Liver (tissue), 8 donors: ENCODE measurements at regions not wholly inside any gene's neighbourhood (a gene's known extent, or its start where the extent isn't known, plus 50 kb on each side); places are given as distances from the start of the nearest gene placed in this dataset.

Experiments used
- DNase-seq: peaks from one replicate; pipeline ENCODE4 v3.0.0-alpha.2; 2017; ENCODE audit warnings: low spot score
- H3K27ac ChIP-seq, 2 donors: one replicate each; pipeline ENCODE4 v1.7.0; 2013; ENCODE audit warnings: inconsistent platforms in 2 of 2, low read length in 2 of 2, control low read depth in 1 of 2, low read depth in 1 of 2, mild to moderate bottlenecking in 1 of 2
- H3K27me3 ChIP-seq, 4 donors: one replicate each; pipeline versions ENCODE4 v1.6.1 to v1.7.0; 2013; ENCODE audit warnings: low read length in 3 of 4, inconsistent platforms in 1 of 4, mild to moderate bottlenecking in 1 of 4, moderate library complexity in 1 of 4; ENCODE audit not compliant: control insufficient read depth in 4 of 4, insufficient read depth in 4 of 4
- H3K36me3 ChIP-seq, 4 donors: one replicate each; pipeline versions ENCODE4 v1.6.1 to v1.7.0; 2013; ENCODE audit warnings: low read length in 3 of 4, mild to moderate bottlenecking in 3 of 4, low read depth in 1 of 4, moderate library complexity in 1 of 4; ENCODE audit not compliant: control insufficient read depth in 4 of 4, insufficient read depth in 3 of 4
- H3K4me1 ChIP-seq, 4 donors: one replicate each; pipeline versions ENCODE4 v1.6.1 to v1.7.0; 2013; ENCODE audit warnings: low read length in 3 of 4, mild to moderate bottlenecking in 3 of 4, moderate library complexity in 1 of 4; ENCODE audit not compliant: control insufficient read depth in 4 of 4, insufficient read depth in 4 of 4
- H3K4me3 ChIP-seq, 3 donors: one replicate each; pipeline versions ENCODE4 v1.6.1 to v1.7.0; 2013; ENCODE audit warnings: low read length in 3 of 3, control low read depth in 1 of 3, low read depth in 1 of 3, mild to moderate bottlenecking in 1 of 3
- H3K9ac ChIP-seq, 2 donors: one replicate each; pipeline ENCODE4 v1.7.0; 2013; ENCODE audit warnings: low read length in 2 of 2, mild to moderate bottlenecking in 2 of 2, moderate library complexity in 2 of 2, control low read depth in 1 of 2, low read depth in 1 of 2
- H3K9me3 ChIP-seq, 4 donors: one replicate each; pipeline versions ENCODE4 v1.6.1 to v1.7.0; 2013; ENCODE audit warnings: low read length in 3 of 4; ENCODE audit not compliant: control insufficient read depth in 4 of 4
- CTCF ChIP-seq: fragments of 150-350 bp; IDR thresholded peaks from 2 replicates; pipeline ENCODE4 v1.5.1; 2017; ENCODE audit warnings: improper control_type of control experiment, low read depth, low read length; ENCODE audit not compliant: missing input control
- FOXA1 ChIP-seq: IDR thresholded peaks from 2 replicates; pipeline ENCODE4 v1.6.1; 2016; ENCODE audit warnings: antibody characterized with exemption
- FOXA2 ChIP-seq: IDR thresholded peaks from 2 replicates; pipeline ENCODE4 v1.6.1; 2016; ENCODE audit warnings: antibody characterized with exemption
- GABPA ChIP-seq, 2 donors: IDR thresholded peaks in 1 of 2; conservative IDR thresholded peaks in 1 of 2; 2 replicates each; pipeline ENCODE4 v1.6.1; 2016; ENCODE audit warnings: antibody characterized with exemption in 2 of 2, mild to moderate bottlenecking in 1 of 2, moderate library complexity in 1 of 2
- HNF4A ChIP-seq, 2 donors: conservative IDR thresholded peaks; 2 replicates each; pipeline ENCODE4 v1.6.1; 2016; ENCODE audit warnings: antibody characterized with exemption in 2 of 2, mild to moderate bottlenecking in 2 of 2
- HNF4G ChIP-seq: IDR thresholded peaks from 2 replicates; pipeline ENCODE4 v1.6.1; 2016; ENCODE audit warnings: antibody characterized with exemption
- JUND ChIP-seq, 2 donors: IDR thresholded peaks; 2 replicates each; pipeline ENCODE4 v1.6.1; 2016; ENCODE audit warnings: antibody characterized with exemption in 2 of 2
- NR2F2 ChIP-seq: IDR thresholded peaks from 2 replicates; pipeline ENCODE4 v1.6.1; 2016; ENCODE audit warnings: antibody characterized with exemption
- RAD21 ChIP-seq, 2 donors: IDR thresholded peaks; 2 replicates each; pipeline ENCODE4 v1.6.1; 2016; ENCODE audit warnings: antibody characterized with exemption in 2 of 2, mild to moderate bottlenecking in 2 of 2
- RXRA ChIP-seq, 2 donors: IDR thresholded peaks; 2 replicates each; pipeline ENCODE4 v1.6.1; 2017 to 2018; ENCODE audit warnings: antibody characterized with exemption in 2 of 2, mild to moderate bottlenecking in 1 of 2
- SP1 ChIP-seq: IDR thresholded peaks from 2 replicates; pipeline ENCODE4 v1.6.1; 2018; ENCODE audit warnings: antibody characterized with exemption, mild to moderate bottlenecking
- TAF1 ChIP-seq: conservative IDR thresholded peaks from 2 replicates; pipeline ENCODE4 v1.6.1; 2016; ENCODE audit warnings: antibody characterized with exemption, mild to moderate bottlenecking
- YY1 ChIP-seq: IDR thresholded peaks from 2 replicates; pipeline ENCODE4 v1.6.1; 2016; ENCODE audit warnings: antibody characterized with exemption, mild to moderate bottlenecking
- ZBTB33 ChIP-seq: IDR thresholded peaks from 2 replicates; pipeline ENCODE4 v1.6.1; 2016; ENCODE audit warnings: antibody characterized with exemption
- WGBS: extraction: QIAGEN DNeasy Blood & Tissue Kit; methylation state at CpG from one replicate; pipeline ENCODE4 v1.1.7; 2013; 5-methylcytosine and 5-hydroxymethylcytosine counted together
- TF ChIP-seq, protein P1 (sequence below): IDR thresholded peaks from 2 replicates; pipeline ENCODE4 v1.6.1; 2016; ENCODE audit warnings: antibody characterized with exemption
- TF ChIP-seq, protein P2 (sequence below): IDR thresholded peaks from 2 replicates; pipeline ENCODE4 v1.6.1; 2016; ENCODE audit warnings: antibody characterized with exemption
- TF ChIP-seq, protein P3 (sequence below): IDR thresholded peaks from 2 replicates; pipeline ENCODE4 v1.6.1; 2016; ENCODE audit warnings: antibody characterized with exemption, mild to moderate bottlenecking
- donor health status: healthy.
- donor health status: healthy.
- donor health status: healthy.
- donor health status: healthy.
- donor health status: healthy.

GRCh38 chr18:28995319-28995718 lies 818.4 kb upstream of the CDH2 start:
- H3K4me1 ChIP-seq: no peaks in the 10 kb centered on the region
- H3K9me3 ChIP-seq: no peaks in the 10 kb centered on the region
- H3K27me3 ChIP-seq: no peaks in the 10 kb centered on the region
- no peak overlapping the region for H3K9ac ChIP-seq
- no peak overlapping the region for H3K27ac ChIP-seq
- H3K36me3 ChIP-seq: no peaks in the 10 kb centered on the region
- no peak for DNase-seq
- H3K4me3 ChIP-seq: no peak overlapping the region
- no peak for TF ChIP-seq HNF4G
- TF ChIP-seq, protein P1, sequence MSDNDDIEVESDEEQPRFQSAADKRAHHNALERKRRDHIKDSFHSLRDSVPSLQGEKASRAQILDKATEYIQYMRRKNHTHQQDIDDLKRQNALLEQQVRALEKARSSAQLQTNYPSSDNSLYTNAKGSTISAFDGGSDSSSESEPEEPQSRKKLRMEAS: no peak
- TF ChIP-seq NR2F2: no peak
- TF ChIP-seq, protein P2, sequence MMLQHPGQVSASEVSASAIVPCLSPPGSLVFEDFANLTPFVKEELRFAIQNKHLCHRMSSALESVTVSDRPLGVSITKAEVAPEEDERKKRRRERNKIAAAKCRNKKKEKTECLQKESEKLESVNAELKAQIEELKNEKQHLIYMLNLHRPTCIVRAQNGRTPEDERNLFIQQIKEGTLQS: no peak
- no peak for TF ChIP-seq ZBTB33
- TF ChIP-seq, protein P3, sequence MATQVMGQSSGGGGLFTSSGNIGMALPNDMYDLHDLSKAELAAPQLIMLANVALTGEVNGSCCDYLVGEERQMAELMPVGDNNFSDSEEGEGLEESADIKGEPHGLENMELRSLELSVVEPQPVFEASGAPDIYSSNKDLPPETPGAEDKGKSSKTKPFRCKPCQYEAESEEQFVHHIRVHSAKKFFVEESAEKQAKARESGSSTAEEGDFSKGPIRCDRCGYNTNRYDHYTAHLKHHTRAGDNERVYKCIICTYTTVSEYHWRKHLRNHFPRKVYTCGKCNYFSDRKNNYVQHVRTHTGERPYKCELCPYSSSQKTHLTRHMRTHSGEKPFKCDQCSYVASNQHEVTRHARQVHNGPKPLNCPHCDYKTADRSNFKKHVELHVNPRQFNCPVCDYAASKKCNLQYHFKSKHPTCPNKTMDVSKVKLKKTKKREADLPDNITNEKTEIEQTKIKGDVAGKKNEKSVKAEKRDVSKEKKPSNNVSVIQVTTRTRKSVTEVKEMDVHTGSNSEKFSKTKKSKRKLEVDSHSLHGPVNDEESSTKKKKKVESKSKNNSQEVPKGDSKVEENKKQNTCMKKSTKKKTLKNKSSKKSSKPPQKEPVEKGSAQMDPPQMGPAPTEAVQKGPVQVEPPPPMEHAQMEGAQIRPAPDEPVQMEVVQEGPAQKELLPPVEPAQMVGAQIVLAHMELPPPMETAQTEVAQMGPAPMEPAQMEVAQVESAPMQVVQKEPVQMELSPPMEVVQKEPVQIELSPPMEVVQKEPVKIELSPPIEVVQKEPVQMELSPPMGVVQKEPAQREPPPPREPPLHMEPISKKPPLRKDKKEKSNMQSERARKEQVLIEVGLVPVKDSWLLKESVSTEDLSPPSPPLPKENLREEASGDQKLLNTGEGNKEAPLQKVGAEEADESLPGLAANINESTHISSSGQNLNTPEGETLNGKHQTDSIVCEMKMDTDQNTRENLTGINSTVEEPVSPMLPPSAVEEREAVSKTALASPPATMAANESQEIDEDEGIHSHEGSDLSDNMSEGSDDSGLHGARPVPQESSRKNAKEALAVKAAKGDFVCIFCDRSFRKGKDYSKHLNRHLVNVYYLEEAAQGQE: no peak
- no peak for TF ChIP-seq RXRA (IDR thresholded peaks at IDR 0.05)
- no peak for TF ChIP-seq JUND (IDR thresholded peaks at IDR 0.05)
- TF ChIP-seq CTCF: no peak
- TF ChIP-seq SP1: no peak
- no peak for TF ChIP-seq FOXA2
- no peak for TF ChIP-seq RAD21 (IDR thresholded peaks at IDR 0.05)
- TF ChIP-seq HNF4A (conservative IDR thresholded peaks at IDR 0.05): no peak
- TF ChIP-seq YY1: no peak

- no peak overlapping the region for H3K4me3 ChIP-seq
- no peak for DNase-seq
- 26% methylated on average over 1 of the region's 1 CpG for WGBS
- H3K9ac ChIP-seq: no peak overlapping the region
- H3K36me3 ChIP-seq: no peaks in the 10 kb centered on the region
- no peaks in the 10 kb centered on the region for H3K9me3 ChIP-seq
- H3K27ac ChIP-seq: no peak overlapping the region
- no peaks in the 10 kb centered on the region for H3K27me3 ChIP-seq
- H3K4me1 ChIP-seq: no peaks in the 10 kb centered on the region
- no peak for TF ChIP-seq CTCF
- no peak for TF ChIP-seq RXRA (IDR thresholded peaks at IDR 0.05)
- TF ChIP-seq, protein P1: no peak
- no peak for TF ChIP-seq JUND (IDR thresholded peaks at IDR 0.05)
- TF ChIP-seq HNF4A (conservative IDR thresholded peaks at IDR 0.05): no peak
- TF ChIP-seq FOXA2: no peak
- no peak for TF ChIP-seq ZBTB33
- no peak for TF ChIP-seq YY1
- no peak for TF ChIP-seq RAD21 (IDR thresholded peaks at IDR 0.05)
- TF ChIP-seq HNF4G: no peak
- TF ChIP-seq NR2F2: no peak
- no peak for TF ChIP-seq TAF1
- no peak for TF ChIP-seq FOXA1
- TF ChIP-seq GABPA (IDR thresholded peaks at IDR 0.05 in 1 of 2, conservative IDR thresholded peaks at IDR 0.05 in 1 of 2): no peak
- TF ChIP-seq, protein P2: no peak
These were observed 807.8 kb upstream of the CDH2 start for GRCh38 chr18:28984731-28985130.
